Hypothalamus (tissue), 51 donors: ENCODE measurements at regions not wholly inside any gene's neighbourhood (a gene's known extent, or its start where the extent isn't known, plus 50 kb on each side); places are given as distances from the start of the nearest gene placed in this dataset.
"Not testable (repeated sequence)": the region's sequence is repeated elsewhere in the genome, so short reads cannot be mapped to it uniquely, and the experiment has no call there.

Experiments used
- DNase-seq, 51 donors: peaks; one replicate each; lab custom pipeline; 2025; lab: John Stamatoyannopoulos, UW

DNA sequence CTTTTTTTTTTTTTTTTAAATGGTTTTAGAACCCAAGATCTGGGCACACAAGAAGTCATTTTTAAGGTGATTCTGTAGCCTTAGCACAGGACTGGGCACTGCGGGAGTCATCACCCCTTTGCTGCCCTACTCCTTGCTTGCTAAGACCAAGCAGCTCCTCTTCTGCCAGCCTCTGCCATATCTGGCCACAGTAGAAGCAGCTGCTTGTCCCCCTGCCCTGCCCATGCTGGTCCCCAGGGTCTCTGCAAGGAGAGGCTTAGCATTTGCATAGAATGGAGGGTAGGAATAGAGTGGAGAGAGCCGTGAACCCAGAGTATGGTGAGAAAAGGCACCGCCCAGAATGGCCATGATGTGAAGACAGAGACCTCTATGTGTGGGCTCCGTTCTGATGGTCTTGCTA, 109.3 kb downstream of the ADRA2C start:
- no peak for DNase-seq

DNA sequence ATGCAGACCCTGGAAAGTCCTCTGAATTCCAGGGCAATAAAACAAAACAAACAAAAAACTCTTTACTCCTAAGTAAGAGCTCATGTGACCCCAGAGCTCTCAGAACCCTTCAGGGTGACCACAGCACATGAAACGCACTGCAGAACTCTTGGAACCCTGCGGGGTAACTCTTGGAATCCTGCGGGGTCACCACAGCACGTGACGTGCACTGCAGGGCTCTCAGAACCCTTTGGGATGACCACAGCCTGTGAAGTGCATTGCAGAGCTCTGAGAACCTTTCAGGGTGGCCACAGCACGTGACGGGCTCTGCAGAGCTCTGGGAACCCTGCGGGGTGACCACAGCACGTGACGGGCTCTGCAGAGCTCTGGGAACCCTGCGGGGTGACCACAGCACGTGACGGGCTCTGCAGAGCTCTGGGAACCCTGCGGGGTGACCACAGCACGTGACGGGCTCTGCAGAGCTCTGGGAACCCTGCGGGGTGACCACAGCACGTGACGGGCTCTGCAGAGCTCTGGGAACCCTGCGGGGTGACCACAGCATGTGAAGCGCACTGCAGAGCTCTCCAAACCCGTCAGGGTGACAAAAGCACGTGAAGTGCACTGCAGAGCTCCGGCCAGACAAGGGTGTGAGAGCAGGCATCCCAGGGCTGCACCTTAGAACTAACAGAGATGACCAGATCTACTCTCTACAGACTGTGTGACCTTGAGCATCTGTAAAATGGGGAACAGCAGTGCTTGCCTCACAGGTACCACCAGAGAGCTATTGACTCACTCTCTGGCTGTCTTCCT, 110.1 kb downstream of the ADRA2C start:
- DNase-seq: not testable (repeated sequence)

DNA sequence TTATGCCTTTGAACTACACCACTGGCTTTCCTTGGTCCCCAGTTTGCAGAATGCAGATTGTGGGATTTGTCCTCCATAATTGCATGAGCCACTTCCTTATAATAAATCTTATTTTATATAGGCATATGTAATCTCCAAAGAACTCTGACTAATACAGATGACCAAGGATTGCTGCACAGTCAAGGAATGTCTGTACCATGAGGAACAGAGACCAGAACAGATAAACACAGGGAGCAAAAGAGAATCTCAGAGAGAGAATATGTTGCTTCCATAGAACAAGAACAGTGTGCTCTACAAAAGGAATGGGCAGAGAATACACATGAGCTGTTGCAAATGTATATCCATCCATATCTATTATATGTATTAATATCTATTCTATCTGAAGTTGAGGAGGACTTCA, 111.1 kb downstream of the ADRA2C start:
- no peak for DNase-seq

DNA sequence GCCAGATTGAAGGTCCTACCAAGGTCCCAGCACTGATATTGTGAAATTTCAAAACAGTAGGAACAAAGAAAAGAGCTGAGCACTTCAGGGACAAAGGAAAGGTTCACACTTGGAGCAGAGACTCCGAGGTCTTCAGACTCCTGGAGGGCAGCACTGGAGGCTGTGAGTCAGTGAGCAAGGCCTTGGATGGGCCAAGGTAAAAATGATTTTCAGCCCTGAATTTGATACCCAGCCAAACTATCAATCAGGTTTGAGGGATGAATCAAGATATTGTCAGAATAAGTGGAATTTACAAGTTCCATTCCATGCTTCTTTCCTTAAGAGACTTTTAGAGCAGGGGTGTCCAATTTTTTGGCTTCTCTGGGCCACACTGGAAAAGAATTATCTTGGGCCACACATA, 111.7 kb downstream of the ADRA2C start:
- DNase-seq: no peak

DNA sequence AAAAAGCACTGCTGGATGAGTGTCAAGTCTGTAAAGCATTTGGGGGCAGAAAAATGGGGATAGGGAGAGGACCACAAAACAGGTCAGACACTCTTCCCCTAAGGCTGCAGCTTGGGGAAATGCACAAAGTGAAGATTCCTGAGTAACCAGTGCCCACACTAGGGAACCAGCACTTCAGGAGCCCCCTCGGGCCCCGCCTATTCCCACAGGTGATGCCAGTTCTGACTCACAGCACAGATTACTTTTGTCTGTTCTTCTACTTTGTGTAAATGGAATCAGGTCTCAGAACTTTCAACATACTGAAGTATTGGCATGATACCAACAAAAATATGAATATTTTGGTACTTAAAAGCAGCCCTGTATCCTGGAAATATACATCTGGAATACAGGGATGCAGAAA, 112.5 kb downstream of the ADRA2C start:
- DNase-seq: no peak

DNA sequence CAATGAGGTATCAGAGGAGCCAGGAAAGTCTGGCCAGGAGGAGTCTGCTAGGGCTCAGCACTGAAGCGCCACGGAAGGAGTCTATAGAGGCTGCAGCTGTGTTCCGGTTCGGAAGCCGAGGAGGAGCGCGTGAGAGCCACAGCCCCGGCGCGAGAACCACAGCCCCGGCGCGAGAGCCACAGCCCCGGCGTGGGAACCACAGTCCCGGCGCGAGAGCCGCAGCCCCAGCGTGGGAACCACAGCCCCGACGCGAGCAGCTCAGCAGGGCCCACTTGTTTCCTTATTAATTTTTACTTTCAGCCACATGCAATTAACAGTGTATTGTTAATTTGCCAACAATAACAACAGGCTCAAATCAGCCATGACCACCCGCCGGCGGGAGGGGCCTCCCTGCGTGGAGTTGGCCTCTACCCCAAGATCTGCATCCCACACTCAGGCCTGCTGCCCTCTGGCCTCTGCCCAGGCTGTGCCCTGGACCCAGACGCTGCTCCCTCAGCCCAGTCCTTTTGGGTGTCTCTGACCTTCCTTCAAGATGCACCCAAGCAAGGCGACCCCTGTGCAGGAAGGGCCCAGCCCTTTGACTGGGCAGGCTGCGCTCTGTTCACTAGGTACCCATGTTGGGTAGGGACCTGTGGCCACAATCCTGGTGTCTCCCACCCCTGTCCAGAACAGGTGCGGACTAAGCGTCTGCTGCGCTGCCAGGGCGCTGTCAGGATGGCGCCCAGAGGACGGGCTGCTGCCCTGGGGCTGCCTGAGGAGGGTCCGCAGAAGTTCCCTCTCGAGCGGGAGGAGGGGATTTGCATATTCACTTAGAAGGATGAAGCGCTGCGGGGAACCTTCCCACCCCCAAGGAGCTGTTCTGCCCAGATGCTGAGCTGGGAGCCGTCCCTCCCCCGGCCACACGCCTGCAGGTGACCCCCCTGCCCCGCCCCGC, 113.8 kb downstream of the ADRA2C start:
- DNase-seq: no peak

DNA sequence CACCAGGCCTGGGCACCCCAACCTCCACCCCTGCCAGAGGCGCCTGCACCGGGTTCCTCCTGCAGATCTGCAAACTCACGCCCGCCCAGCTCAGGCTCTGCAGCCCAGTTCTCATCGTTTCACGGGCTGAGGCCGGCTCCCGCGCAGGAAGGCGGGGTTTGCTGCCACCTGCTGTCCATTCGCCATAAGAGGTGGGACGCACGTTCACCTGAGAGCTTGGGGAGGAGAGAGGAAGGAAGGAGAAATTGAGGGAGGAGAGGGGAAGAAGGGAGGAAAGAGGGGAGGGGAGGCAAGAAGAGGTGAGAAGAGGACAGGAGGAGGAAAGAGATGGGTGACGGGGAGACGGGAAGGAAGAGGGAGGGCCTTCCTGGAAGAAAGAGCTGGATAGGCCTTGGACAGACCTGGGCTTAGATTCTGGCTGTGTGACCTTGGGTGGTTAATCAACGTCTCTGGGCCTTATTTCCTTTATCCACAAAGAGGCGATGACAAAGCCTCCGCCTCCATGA, 114.5 kb downstream of the ADRA2C start:
- DNase-seq: peak in 43 of 51 donors; percentile 6 to 75 (median 42)

DNA sequence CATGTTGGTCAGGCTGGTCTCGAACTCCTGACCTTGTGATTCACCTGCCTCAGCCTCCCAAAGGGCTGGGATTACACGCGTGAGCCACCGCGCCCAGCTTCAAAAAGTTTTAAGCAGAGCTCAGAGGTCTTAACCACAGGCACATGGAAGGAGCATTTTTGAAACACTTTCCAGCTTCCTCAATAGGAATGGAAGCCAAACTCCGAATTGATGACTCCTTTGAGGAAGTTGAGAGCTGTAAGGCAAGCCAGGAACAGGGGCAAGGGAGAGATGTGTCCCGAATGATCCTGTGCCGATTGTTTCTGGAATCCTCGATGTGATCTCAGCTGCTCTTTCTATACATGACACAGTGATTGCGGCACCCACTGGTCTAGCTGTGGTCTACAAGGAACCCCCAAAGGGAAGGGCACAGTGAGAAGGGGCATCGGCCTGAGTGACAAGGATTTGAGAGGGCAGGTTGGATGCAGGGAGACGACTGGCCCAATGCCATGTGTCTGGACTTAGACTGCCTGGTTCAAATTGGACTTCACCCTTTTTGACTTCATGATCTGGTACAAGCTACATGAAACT, 116.2 kb downstream of the ADRA2C start:
- DNase-seq: not testable (repeated sequence)

DNA sequence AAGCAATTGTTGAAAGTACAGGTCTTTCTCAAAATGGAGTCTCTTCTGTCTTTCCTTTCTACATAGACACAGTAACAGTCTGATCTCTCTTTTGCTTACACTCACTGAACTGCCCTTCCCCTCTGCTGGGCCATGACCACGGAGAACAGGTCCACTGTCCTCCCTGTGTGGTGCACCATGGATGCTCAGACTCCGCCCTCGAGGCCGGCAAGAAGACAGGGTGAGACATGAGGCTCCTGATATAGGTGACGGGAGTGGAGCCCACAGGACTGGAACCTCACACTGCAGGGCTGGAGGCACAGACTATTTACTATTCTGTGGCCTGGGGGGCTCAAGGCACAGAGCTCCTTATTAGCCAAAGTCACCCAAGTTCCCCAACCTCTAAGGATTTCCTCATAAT, 118.1 kb downstream of the ADRA2C start:
- DNase-seq: not testable (repeated sequence)

DNA sequence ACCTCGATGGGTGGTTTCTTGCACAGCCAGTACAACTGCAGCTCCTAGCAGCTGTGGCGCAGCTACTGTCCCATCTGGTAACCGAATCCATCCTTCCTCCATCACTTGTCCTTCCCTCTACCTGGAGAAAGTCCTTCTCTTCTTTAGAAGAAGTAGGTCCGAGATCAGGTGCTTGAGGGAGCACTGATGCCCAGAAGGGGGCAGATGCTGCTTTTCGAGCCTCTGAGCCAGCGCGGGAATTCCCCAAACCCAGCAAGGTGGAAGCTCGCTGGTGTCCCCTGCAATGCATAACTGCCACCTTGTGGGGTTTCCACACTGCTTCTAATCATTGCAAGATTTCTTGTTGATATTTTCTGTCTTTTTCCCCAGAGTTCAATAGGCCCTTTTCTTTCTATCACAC, 127.4 kb downstream of the ADRA2C start:
- not testable (repeated sequence) for DNase-seq

DNA sequence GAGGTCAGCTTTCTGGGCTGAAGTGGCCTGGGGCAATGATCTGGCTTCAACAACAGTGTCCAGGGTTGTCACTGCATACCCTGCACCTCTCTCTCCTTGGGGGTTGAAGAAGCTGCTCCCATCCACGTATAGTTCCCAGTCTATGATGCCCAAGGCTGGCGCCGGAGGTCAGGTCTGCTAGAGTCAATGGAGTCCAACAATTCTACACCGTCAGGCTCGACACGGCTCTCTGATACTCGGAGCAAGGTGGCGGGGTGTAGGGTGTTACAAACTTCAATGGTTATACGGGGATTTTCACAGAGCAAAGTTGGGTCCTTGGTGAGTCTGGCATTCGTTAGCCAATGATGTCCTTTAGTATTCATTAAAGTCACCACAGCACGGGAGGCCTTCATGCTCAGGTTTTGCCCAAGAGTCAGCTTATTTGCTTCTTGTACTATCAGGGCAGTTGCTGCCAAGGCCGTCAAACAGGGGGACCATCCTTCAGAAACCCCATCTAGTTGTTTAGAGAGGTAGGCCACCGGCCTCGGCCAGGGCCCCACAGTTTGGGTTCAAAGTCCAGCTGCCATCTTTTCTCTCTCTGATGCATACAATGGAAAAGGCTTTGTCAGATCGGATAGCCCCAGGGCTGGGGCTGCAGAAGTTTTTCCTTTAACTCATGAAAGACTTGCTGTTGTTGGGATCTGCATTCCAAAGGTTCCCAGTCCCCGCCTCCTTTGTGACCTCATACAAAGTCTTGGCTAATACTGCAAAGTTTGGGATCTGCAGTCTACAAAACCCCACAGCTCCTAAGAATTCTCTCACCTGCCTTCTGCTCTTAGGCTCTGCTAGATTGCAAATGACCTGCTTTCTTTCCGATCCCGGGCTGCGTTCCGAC, 128.1 kb downstream of the ADRA2C start:
- DNase-seq: not testable (repeated sequence)

DNA sequence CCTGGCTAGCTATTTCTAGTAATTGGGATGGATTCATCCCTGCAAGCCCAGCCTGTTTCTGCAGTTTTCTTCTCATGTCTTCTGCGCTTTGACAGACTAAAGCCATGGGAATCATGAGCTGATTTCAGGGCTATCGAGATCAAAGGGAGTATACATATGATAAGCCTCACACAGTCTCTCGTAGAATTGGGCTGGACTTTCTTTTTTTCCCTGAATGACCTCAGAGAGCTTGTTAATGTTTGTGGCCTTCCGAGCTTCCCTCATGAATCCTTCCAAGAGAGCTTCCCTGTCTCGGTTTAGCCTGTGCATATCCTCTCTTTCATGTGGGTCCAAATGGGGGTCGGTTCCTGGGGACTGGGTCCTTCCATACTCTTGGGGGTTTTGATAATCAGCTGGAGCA, 130.3 kb downstream of the ADRA2C start:
- DNase-seq: no peak

DNA sequence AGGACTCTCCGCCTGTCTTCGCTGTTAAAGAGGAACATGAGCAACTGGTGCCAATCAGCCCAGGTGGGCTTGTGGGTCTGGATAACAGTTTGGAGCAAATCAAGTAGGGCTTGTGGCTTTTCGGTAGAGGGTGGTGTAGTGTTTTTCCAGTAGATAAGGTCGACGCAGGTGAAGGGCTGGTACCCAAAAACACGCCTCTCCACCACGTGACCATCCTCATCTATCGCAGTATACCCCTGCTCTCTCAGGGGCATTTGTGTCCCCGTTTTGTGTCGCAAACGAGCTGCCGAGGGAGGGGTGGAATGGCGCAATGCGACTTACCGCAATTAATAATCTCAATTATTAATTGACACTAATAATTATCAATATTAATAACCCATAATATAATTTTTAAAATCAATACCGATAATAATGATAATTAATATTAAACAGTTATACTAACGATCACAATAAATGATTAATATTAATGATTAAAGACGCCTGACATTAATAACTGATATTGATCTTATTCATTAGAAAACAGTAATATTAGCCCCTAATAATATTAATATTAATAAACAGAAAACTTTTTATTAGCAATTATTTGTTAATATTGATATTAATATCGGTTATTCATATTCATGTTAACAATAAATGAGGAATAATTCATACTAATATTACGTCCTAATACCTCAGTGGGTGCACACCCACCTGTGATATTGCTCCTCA, 130.8 kb downstream of the ADRA2C start:
- not testable (repeated sequence) for DNase-seq

DNA sequence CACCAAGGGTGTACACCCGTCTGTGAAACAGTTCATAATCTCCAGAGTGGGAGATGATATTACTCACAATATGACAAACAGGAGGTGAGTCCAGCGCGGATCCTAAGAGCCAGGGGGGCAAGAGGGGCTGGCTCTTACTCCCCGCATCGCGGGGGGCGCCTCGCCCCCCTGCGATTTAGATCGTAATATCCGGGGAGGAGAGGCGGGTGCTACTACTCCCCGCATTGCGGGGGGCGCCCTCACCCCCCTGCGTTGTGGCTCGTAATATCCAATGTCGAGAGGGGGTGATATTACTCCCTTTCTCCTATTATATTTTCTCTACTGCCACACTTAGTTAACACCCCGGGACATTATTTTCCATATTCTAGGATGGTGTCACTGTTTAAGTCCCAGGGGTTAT, 131.9 kb downstream of the ADRA2C start:
- DNase-seq: no peak

DNA sequence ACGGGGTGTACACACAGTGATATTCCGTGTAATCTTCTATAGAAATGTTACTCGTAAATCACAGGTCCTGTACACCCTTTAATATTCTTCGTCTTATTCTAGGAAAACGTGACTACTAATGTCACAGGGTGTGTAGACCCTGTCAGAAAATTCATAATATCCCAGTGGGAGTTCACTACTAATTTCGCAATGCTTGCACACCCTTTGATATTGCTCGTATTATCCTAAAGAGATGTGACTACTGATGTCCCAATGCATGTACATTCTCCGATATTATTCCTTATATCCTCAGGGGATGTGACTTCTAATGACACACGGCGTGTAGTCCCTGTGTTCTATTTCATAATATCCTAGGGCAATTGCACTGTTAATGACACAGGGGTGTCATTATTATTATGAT, 132.7 kb downstream of the ADRA2C start:
- DNase-seq: not testable (repeated sequence)

DNA sequence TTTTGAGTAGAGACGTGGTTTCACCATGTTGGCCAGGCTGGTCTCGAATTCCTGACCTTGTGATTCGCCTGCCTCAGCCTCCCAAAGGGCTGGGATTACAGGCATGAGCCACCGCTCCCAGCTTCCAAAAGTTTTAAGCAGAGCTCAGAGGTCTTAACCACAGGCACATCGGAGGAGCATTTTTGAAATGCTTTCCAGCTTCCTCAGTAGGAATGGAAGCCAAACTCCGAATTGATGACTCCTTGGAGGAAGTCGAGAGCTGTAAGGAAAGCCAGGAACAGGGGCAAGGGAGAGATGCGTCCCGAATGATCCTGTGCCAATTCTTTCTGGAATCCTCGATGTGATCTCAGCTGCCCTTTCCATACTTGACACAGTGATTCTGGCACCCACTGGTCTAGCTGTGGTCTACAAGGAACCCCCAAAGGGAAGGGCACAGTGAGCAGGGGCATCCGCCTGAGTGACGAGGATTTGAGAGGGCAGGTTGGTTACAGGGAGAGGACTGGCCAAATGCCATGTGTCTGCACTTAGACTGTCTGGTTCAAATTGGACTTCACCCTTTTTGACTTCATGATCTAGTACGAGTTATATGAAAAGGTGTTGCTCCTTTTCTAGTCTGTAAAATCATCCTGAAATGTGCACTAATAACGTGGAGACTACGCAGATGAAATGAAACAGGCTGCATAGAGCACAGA, 138.2 kb downstream of the ADRA2C start:
- DNase-seq: not testable (repeated sequence)

DNA sequence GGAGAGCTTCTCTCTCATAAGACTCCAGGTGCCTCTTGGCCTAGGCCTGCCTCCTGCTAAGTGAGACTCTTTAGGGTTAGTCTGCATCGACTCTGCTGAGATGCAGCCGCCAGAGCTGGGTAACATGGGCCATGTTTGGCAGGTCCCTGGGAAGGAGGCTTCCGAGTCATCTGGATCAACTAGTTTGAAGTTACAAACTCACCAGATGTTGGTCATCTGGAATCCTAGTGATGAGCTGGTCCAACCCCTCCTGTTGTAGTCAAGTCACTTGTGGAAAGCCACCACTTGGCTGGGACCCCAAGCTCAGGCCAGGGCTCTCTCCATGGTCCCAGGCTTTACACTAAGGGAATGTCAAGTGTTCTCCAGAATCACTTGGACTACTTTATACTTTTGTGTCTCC, 143.4 kb downstream of the ADRA2C start:
- DNase-seq: not testable (repeated sequence)

DNA sequence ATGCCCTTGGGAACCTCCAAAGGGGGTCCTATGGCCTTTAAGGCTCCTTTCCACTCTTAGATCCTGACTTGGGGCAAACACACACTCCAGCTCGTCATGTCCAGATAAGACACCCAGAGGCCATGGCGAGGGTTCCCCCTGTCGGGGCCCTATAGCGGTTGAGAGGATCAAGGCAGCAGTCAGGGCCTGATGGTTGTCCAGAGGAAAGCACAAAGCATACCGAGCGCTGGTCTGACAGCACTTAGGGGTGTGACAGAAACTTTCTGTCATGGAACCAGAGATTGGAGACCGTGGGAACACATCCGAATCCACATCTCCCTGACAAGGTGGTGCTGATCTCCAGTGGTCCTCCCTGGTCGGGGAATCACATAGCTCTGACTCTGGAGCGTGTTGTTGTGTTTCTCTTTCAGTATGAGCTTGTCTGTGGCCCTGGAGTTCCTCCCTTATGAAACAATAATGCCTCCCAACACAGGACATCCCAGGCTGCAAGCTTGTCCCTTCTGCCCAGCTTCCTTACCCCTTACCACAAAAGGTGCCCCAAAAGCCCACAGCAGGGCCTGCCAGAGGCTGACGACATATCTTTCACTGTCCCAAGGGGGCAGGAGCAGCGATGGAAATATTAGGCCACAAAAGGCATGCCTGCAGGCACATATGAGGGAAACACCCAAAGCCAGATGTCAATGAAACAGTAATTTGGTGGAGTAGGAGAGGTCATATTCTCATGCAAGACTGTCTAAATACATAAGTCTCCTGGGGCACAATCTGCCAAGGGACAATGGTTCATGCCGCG, 144.2 kb downstream of the ADRA2C start:
- DNase-seq: not testable (repeated sequence)
